GM21390 (cell line): ENCODE measurements at regions not wholly inside any gene's neighbourhood (a gene's known extent, or its start where the extent isn't known, plus 50 kb on each side); places are given as distances from the start of the nearest gene placed in this dataset.
A peak's percentile ranks its signal among the peaks of the same experiment; 100 is the strongest.

Experiments used
- ATAC-seq: cut with Tn5 transposase; IDR thresholded peaks from one replicate; pipeline ENCODE4 v1.9.1; 2021; ENCODE audit not compliant: unreplicated experiment

GRCh38 chr4:74612837-74613236 is 167.9 kb downstream of the AREG start:
- ATAC-seq: no peak

GRCh38 chr4:74613266-74613665 is 168.3 kb downstream of the AREG start:
- ATAC-seq: no peak

- no peak for ATAC-seq
Measured at GRCh38 chr4:74615411-74615810, 170.5 kb downstream of the AREG start.

GRCh38 chr4:74618166-74618565 is 173.2 kb downstream of the AREG start:
- ATAC-seq: no peak

GRCh38 chr4:74618659-74619058 is 173.7 kb downstream of the AREG start:
- no peak for ATAC-seq

- ATAC-seq: no peak
Measured at GRCh38 chr4:74619931-74620702, 174.2 kb downstream of the BTC start.

- ATAC-seq: no peak
Measured at GRCh38 chr4:74621616-74622015, 172.7 kb downstream of the BTC start.

- ATAC-seq: peak; percentile 73
Measured at GRCh38 chr4:74623041-74623440, 171.3 kb downstream of the BTC start.

GRCh38 chr4:74624351-74625151 is 169.8 kb downstream of the BTC start:
- no peak for ATAC-seq

GRCh38 chr4:74625981-74626380 is 168.3 kb downstream of the BTC start:
- ATAC-seq: no peak

GRCh38 chr4:74627093-74627492 is 167.2 kb downstream of the BTC start:
- ATAC-seq: no peak

- no peak for ATAC-seq
Measured at GRCh38 chr4:74627504-74627903, 166.8 kb downstream of the BTC start.

GRCh38 chr4:74628852-74629620 is 165.3 kb downstream of the BTC start:
- ATAC-seq: no peak

GRCh38 chr4:74630551-74630950 is 163.8 kb downstream of the BTC start:
- ATAC-seq: no peak

GRCh38 chr4:74631338-74631737 is 163.0 kb downstream of the BTC start:
- no peak for ATAC-seq

- ATAC-seq: no peak
Measured at GRCh38 chr4:74631988-74632387, 162.3 kb downstream of the BTC start.

- ATAC-seq: no peak
Measured at GRCh38 chr4:74632634-74633033, 161.7 kb downstream of the BTC start.

- ATAC-seq: no peak
Measured at GRCh38 chr4:74635074-74635473, 159.2 kb downstream of the BTC start.

- no peak for ATAC-seq
Measured at GRCh38 chr4:74635490-74636123, 158.7 kb downstream of the BTC start.

GRCh38 chr4:74638001-74638400 is 156.3 kb downstream of the BTC start:
- ATAC-seq: no peak

- ATAC-seq: no peak
Measured at GRCh38 chr4:74638689-74639088, 155.6 kb downstream of the BTC start.
